ENCODE measurements at regions not wholly inside any gene's neighbourhood (a gene's known extent, or its start where the extent isn't known, plus 50 kb on each side); places are given as distances from the start of the nearest gene placed in this dataset.

DNA sequence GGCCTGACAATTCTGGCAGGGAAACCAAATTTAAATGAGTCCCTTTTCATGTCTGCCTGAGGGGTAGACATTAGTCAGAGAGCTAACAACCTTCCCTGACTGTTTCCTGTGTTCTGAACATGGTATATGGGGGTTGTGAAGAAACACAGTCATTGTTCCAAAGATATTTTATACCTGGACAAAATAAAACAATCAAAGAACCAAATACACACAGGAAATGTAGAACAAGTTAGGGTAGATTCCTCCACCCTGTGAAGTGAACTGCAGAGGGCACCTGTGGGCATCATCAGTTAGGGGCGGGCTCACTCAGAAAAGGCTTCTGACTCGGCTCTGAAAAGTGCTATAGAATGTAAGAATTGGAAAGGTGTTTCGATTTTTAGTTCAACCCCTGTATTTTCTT is 231.9 kb upstream of the CADM1 start:
- TF ChIP-seq CTCF (conservative IDR thresholded peaks at IDR 0.05 in 1 of 2, IDR thresholded peaks at IDR 0.05 in 1 of 2; ENCODE audit: low read depth in 1 of 2, low read length in 2 of 2) (no peak), EZH2 (IDR thresholded peaks at IDR 0.05; ENCODE audit: low read length, missing control alignments) (no peak)
